ENCODE measurements at regions not wholly inside any gene's neighbourhood (a gene's known extent, or its start where the extent isn't known, plus 50 kb on each side); places are given as distances from the start of the nearest gene placed in this dataset.

- TF ChIP-seq CTCF (conservative IDR thresholded peaks at IDR 0.05 in 1 of 2, IDR thresholded peaks at IDR 0.05 in 1 of 2; ENCODE audit: extremely low read depth in 1 of 2, insufficient read depth in 1 of 2, low read depth in 1 of 2, low read length in 2 of 2) (no peak), EZH2 (IDR thresholded peaks at IDR 0.05; ENCODE audit: borderline replicate concordance, low read length) (no peak)
Observed at GRCh38 chr5:33162057-33162456, 278.7 kb upstream of the TARS1 start.
